ENCODE measurements at regions not wholly inside any gene's neighbourhood (a gene's known extent, or its start where the extent isn't known, plus 50 kb on each side); places are given as distances from the start of the nearest gene placed in this dataset.

GRCh38 chr1:69185378-69185777 lies 382.3 kb upstream of the LRRC7 start:
- no peak for TF ChIP-seq POLR2A (IDR thresholded peaks at IDR 0.05)
- no peak for TF ChIP-seq CTCF (IDR thresholded peaks at IDR 0.05)
- TF ChIP-seq EP300 (IDR thresholded peaks at IDR 0.05), result no peak
